OCI-LY1 (cell line): ENCODE measurements at regions not wholly inside any gene's neighbourhood (a gene's known extent, or its start where the extent isn't known, plus 50 kb on each side); places are given as distances from the start of the nearest gene placed in this dataset.

ENCODE experiments used
- CTCF ChIP-seq: fragments of 200-600 bp; sonication (generic), shearing (Covaris generic); IDR thresholded peaks from 2 replicates; pipeline ENCODE4 v1.5.1; 2017; ENCODE audit warnings: mild to moderate bottlenecking, antibody characterized with exemption, low read length, moderate library complexity, mixed read lengths
- EZH2 ChIP-seq: fragments of 200-600 bp; sonication (generic), shearing (Covaris generic); IDR thresholded peaks from 2 replicates; pipeline ENCODE4 v1.8.0; 2017; ENCODE audit warnings: borderline replicate concordance, mixed run types, mild to moderate bottlenecking, antibody characterized with exemption, low read length, moderate library complexity, mixed read lengths

- TF ChIP-seq CTCF (no peak), EZH2 (no peak)
These were observed 214.0 kb upstream of the NOVA1 start for GRCh38 chr14:26811756-26812305.
